ENCODE measurements at regions not wholly inside any gene's neighbourhood (a gene's known extent, or its start where the extent isn't known, plus 50 kb on each side); places are given as distances from the start of the nearest gene placed in this dataset.

DNA sequence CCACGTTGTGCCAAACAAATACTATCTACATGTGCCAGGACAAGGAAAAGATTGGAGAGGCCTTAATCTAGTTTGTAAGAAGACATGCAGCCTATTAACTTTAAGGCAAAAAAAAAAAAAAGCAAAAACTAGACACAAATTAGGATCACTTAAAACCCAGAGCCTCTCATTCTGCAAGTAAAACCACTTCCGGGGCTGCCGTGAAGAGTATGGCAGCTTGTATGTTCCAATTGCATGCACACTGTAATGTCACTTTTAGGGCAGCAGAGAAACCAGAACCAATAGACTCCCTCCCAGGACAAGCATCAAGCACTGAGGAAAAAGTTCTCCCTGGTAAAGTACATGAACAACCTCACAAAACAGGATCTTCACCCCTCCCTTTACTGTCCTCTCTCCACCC is 70.6 kb downstream of the RSL24D1 start:
- TF ChIP-seq POLR2A (IDR thresholded peaks at IDR 0.05) (no peak), CTCF (IDR thresholded peaks at IDR 0.05) (no peak), POLR2AphosphoS5 (IDR thresholded peaks at IDR 0.05) (no peak), EP300 (IDR thresholded peaks at IDR 0.05) (no peak)
